Sigmoid colon (tissue), 4 donors: ENCODE measurements at regions not wholly inside any gene's neighbourhood (a gene's known extent, or its start where the extent isn't known, plus 50 kb on each side); places are given as distances from the start of the nearest gene placed in this dataset.

Experiments
- EP300 ChIP-seq, 4 donors: sonication (generic); formaldehyde crosslinking; IDR thresholded peaks; one replicate each; pipeline ENCODE4 v1.6.1; 2017; ENCODE audit warnings: antibody characterized with exemption in 4 of 4
- POLR2A ChIP-seq, 2 donors: fragments of 450-650 bp; IDR thresholded peaks; one replicate each; pipeline ENCODE4 v1.6.1; 2016; ENCODE audit warnings: antibody characterized with exemption in 2 of 2, mild to moderate bottlenecking in 2 of 2, moderate library complexity in 2 of 2
- POLR2AphosphoS5 ChIP-seq, 4 donors: sonication (generic); formaldehyde crosslinking; IDR thresholded peaks; one replicate each; pipeline ENCODE4 v1.6.1; 2017; ENCODE audit warnings: antibody characterized with exemption in 4 of 4
- TF ChIP-seq, protein P1 (sequence below), 4 experiments: fragments of 450-650 bp in 3 of 4; fragments of 200-600 bp in 1 of 4; IDR thresholded peaks; one replicate each; pipeline ENCODE4 v1.5.1; 2016 to 2019; ENCODE audit warnings: antibody characterized with exemption in 4 of 4, mild to moderate bottlenecking in 3 of 4, moderate library complexity in 2 of 4

DNA sequence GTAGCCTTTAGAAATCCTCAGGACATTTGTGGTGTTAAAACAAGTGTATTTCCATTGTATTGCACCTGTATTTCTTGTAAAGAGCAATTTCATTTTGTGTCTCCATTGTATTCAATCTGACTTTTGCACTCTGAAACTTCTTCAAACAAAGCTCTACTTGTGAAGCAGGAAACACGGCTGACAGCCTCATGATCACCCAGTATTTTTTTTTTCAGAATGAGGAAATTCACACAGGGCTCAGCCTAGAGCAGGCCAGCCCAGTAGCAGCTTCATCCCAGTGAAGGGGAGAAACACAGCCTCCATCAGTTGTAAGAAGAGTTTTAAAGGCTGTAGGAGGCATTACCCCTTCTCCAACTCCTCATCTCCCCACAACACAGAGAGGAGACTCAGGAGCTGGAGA, 175.9 kb upstream of the KLHL29 start:
- TF ChIP-seq, protein P1, sequence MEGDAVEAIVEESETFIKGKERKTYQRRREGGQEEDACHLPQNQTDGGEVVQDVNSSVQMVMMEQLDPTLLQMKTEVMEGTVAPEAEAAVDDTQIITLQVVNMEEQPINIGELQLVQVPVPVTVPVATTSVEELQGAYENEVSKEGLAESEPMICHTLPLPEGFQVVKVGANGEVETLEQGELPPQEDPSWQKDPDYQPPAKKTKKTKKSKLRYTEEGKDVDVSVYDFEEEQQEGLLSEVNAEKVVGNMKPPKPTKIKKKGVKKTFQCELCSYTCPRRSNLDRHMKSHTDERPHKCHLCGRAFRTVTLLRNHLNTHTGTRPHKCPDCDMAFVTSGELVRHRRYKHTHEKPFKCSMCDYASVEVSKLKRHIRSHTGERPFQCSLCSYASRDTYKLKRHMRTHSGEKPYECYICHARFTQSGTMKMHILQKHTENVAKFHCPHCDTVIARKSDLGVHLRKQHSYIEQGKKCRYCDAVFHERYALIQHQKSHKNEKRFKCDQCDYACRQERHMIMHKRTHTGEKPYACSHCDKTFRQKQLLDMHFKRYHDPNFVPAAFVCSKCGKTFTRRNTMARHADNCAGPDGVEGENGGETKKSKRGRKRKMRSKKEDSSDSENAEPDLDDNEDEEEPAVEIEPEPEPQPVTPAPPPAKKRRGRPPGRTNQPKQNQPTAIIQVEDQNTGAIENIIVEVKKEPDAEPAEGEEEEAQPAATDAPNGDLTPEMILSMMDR (IDR thresholded peaks at IDR 0.05), result no peak
- TF ChIP-seq POLR2A (IDR thresholded peaks at IDR 0.05), result no peak
- no peak for TF ChIP-seq POLR2AphosphoS5 (IDR thresholded peaks at IDR 0.05)
- TF ChIP-seq EP300 (IDR thresholded peaks at IDR 0.05), result no peak
